ENCODE measurements at regions not wholly inside any gene's neighbourhood (a gene's known extent, or its start where the extent isn't known, plus 50 kb on each side); places are given as distances from the start of the nearest gene placed in this dataset. TPM values are rescaled to one million over a fixed set of nuclear protein-coding genes. Genes with fewer than 3 reads are reported as not detected.

DNA sequence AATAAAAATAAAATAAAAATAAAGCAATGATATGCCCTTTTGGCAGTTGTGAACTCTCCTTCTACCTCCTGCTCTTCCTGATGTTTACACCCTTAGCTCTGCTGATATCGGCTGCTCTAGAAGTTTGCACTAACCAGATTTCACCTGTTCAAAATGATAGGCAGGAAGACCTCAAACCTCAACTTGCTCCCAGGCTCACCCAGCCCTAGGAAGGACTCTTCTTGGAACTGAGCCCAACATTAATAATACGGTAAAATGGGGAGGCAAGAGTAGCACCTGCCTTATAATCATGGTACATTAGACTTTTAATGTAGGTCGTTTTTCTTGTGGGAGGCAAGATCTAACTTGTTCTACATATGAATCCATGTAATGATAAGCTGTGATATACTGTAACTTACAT is 61.2 kb upstream of the MED13 start:
- TF ChIP-seq, protein P1, sequence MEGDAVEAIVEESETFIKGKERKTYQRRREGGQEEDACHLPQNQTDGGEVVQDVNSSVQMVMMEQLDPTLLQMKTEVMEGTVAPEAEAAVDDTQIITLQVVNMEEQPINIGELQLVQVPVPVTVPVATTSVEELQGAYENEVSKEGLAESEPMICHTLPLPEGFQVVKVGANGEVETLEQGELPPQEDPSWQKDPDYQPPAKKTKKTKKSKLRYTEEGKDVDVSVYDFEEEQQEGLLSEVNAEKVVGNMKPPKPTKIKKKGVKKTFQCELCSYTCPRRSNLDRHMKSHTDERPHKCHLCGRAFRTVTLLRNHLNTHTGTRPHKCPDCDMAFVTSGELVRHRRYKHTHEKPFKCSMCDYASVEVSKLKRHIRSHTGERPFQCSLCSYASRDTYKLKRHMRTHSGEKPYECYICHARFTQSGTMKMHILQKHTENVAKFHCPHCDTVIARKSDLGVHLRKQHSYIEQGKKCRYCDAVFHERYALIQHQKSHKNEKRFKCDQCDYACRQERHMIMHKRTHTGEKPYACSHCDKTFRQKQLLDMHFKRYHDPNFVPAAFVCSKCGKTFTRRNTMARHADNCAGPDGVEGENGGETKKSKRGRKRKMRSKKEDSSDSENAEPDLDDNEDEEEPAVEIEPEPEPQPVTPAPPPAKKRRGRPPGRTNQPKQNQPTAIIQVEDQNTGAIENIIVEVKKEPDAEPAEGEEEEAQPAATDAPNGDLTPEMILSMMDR (IDR thresholded peaks at IDR 0.05; ENCODE audit: insufficient read depth, low read length), result no peak
- H3K4me3 ChIP-seq (ENCODE audit: low read depth, low read length), result no peak overlapping the region
- no peak for DNase-seq (ENCODE audit: low read depth)

DNA sequence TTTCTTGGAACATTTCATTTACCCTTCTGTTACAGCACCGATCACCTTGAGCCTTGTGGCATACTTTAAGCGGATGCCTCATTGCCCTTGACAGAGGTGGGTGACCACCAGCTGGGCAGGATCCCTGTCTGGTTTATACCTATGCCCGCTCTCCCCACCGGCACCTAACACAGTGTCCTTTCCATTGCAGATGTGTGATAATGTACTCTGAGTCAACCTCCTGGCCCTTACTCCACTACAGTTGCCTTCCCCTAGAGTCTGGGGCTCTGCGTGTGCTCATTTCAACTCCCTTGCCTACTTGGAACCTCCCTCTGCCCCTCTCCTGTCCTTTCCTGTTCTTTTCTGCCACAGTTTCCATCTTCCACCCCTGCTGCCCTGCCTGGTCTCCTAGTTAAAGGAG is 60.2 kb upstream of the MED13 start:
- no peak for DNase-seq (ENCODE audit: low read depth)
- TF ChIP-seq, protein P1 (IDR thresholded peaks at IDR 0.05; ENCODE audit: insufficient read depth, low read length), result no peak
- H3K4me3 ChIP-seq (ENCODE audit: low read depth, low read length), result no peak overlapping the region

DNA sequence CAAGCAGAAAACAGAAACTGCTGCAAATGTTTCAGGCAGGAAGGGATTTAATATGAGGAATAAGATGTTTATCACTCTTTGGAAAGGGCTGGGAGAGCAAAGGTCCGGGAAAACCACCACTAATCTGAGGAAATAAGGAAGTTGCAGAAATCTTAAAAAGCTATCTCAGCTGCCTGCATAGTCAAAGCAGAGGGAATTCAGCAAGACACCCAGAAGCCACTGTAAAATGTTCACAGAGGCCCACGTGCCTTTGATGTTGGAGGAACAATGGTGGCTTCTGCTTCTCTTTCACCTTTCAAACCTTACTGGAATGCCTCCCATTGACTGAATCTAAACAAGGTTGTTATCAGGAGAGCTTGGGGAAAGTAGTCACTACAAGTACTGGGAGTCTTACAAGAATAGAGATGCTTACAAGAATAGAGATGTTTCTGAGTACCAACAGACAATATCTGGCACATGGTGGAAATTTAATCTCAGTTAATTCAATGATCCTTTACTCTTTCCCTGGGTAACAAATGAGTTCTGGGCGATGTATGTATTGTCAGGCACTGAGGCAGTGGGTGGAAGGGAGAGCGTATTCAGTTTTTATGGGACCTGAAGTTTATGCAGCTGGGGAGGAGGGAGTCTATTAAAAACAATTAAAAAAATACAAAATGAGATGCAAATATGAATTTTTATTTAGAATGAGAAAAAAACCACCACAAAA is 56.1 kb upstream of the MED13 start:
- TF ChIP-seq, protein P1 (IDR thresholded peaks at IDR 0.05; ENCODE audit: insufficient read depth, low read length), result no peak
- H3K4me3 ChIP-seq (ENCODE audit: low read depth, low read length), result no peak overlapping the region
- DNase-seq (ENCODE audit: low read depth), result no peak

DNA sequence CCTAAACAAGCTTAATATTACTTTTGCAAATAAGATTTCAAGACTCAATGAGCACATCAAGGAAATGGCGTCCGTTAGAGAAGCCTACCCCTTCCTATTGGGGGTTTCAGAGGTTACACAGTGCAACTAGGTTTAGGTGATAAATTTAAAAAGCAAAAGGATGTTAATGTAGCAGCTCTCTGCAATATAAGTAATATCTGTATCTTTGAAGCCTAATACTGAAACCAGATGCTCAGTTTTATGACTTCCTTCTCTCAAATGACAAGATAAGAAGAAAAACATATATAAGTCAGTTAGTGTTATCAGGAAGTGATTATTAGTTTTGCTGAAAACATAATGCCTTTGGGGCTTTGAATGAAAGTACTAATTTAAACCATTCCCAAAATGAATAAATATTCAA is 54.3 kb upstream of the MED13 start:
- no peak overlapping the region for H3K4me3 ChIP-seq (ENCODE audit: low read depth, low read length)
- TF ChIP-seq, protein P1 (IDR thresholded peaks at IDR 0.05; ENCODE audit: insufficient read depth, low read length), result no peak
- no peak for DNase-seq (ENCODE audit: low read depth)

Small RNAs in the stretch of these regions (small RNA-seq; reads per million reads assigned to genes)
- not detected for gene RF00019

All from fibroblast of the aortic adventitia (primary cell).